ENCODE measurements at regions not wholly inside any gene's neighbourhood (a gene's known extent, or its start where the extent isn't known, plus 50 kb on each side); places are given as distances from the start of the nearest gene placed in this dataset.
A peak's percentile ranks its signal among the peaks of the same experiment; 100 is the strongest.

DNA sequence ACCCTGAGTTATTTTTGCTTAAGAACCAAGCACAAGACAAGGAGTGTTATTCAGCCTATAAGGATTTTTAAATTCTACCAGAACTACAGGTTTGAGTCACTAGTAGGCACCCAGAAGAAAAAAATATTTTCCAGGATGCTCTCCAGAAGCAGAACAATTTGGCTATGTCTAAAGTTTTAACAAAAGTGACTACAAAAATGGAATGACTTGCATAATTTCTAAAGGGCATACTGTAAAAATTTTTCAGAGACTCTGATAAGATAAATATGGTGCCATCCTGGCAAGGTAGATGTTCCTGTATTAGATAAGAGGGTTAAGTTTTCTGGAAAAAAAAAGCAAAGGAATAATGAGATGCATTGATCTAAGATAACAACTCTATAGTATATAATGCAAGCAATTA is 68.6 kb upstream of the FAM9A start:
- DNase-seq = no peak

DNA sequence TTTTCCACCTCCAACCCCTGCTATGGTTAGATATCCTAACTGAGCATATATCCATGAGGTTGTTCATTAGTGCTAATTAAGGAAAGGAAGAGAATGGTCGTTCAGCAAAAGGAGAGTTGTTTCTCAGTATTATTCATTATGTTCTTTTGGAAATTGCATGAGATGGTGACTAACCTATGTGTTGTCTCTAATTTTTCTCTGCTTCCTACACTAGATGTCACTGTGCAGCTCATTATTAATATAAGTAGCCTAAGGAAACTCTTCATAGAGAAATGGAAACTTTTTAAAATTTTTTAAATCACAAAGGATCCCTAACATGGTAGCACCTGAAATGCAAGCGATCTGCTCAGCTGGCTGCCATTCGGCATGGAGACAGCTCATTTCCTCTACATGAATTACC is 67.7 kb upstream of the FAM9A start:
- no peak for DNase-seq

DNA sequence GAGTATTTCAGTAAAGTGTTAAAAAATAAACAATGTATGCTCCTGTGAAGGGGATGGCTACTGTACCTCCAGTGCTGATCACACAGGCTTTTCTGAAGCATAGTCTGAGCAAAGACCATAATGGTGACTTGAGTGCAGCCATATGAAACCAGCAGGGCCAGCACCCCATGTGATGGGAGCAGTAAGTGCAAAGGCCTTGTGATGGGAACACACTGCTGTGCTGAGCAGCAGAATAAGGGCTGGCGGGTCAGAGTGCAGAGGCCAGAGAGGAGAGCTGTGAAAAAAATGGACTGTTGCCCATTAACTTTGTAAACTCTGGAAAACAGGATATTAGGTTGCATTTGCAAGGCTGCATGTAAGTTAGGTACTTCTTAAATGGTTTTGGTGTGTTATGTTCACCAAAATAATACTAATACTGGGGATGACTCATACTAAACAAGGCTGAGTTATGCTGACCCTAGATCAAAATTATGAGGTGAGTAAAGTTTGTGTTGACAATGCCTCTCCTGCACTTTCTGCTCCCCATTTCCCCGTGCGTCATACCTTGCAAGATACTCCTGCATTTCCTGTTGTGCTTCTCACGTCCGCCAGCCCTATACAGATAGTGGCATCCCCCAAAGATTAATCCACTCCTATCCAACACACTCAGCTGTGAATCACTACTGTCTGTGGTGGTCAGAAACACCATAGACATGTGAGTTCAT is 67.0 kb upstream of the FAM9A start:
- DNase-seq = no peak

DNA sequence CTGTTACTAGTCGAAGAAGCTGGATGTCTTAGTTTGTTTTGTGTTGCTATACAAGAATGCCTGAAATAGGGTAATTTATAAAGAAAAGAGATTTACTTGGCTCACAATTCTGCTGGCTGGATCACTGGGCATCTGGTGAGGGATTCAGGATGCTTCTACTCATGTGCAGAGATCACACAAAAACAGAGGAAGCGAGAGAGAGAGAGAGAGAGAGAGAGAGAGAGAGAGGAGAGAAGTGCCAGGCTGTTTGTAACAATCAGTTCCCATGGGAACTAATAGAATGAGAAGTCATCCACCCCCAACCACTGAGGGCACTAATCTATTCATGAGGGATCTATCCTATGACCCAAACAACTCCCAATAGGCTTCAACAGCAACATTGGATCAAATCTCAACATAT is 66.2 kb upstream of the FAM9A start:
- DNase-seq = no peak

DNA sequence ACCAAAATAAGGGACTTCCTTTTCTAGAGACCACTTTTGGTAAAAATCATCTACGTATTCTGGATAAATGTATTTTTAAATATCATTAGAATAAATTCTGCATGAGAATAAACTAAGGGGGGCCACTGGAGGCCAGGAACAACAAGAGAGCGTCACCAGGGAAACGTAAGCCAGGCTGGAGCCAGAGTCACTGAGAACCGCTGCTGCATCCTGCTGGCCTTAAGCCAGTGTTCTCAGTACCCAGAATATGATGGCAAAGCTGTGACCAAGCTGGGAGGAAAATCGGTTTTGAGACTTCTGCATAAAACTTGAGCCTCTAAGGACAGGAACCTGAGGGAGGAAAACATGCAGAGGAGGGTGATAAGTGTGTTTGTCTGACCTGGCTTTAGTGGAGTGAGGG is 63.0 kb upstream of the FAM9A start:
- peak in 9 of 56 donors; percentile 0 to 2 (median 0) for DNase-seq

DNA sequence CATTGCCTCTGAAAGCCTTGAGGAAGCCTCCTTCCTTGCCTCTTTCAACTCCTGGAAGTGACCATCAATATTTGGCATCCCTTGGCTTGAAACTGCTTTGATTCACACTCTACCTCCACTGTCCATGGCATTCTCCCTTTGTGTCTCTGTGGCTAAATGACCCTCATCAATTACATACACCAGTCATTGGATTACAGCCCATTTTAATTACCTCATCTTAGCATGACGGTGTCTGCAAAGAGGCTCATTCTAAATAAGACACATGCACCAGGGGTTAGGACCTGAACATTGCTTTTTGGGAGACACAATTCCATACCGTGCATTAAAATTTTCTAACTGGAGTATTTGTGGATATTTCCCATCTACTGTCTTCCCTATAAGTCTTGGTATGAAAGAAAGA is 60.7 kb upstream of the FAM9A start:
- no peak for DNase-seq

DNA sequence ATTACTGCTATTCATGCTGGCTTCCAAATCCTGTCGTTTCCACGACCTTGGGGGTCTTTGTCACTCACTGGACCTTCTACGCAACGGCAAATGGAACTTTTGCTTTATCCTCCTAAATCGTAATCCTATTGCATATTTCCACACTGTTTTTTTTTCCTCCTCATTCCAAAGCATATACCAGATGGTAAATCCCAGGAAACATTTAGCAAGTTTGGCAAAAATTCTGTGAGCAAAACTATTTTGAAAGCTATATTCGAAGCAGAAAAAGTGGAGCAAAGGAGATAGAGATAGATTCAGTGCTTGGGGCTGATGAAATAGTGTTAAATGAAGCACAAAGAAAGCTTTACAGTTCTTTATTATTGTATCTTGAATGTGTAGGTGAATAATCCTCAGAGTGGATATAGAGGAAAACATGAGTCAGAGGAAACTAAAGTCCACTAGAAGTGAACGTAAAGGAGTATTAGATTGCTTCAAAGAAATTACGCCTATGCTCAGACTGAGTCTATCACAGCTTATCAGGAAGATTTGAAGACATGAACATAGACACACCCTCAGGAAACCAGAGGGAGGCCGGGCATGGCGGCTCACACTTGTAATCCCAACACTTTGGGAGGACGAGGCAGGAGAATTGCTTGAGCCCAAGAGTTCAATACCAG is 50.2 kb upstream of the FAM9A start:
- DNase-seq = no peak

All from amygdala (tissue), 56 donors.